Loucy (cell line): ENCODE measurements at regions not wholly inside any gene's neighbourhood (a gene's known extent, or its start where the extent isn't known, plus 50 kb on each side); places are given as distances from the start of the nearest gene placed in this dataset.

ENCODE experiments used
- H2AFZ ChIP-seq: fragments of 200-600 bp; sonication (generic); 2 replicates; pipeline ENCODE4 v1.6.0; 2016; ENCODE audit warnings: antibody characterized with exemption, mild to moderate bottlenecking, low read length, moderate library complexity
- H3F3A ChIP-seq: fragments of 200-600 bp; 2 replicates; pipeline ENCODE4 v1.6.0; 2016; ENCODE audit warnings: antibody characterized with exemption, low read depth, mild to moderate bottlenecking
- H3K27me3 ChIP-seq: fragments of 200-600 bp; sonication (generic); 2 replicates; pipeline ENCODE4 v1.6.1; 2014; ENCODE audit warnings: low read length, mild to moderate bottlenecking; ENCODE audit not compliant: insufficient read depth, poor library complexity, severe bottlenecking
- H3K36me3 ChIP-seq: fragments of 200-600 bp; sonication (generic); 2 replicates; pipeline ENCODE4 v1.6.1; 2016; ENCODE audit warnings: low read length; ENCODE audit not compliant: insufficient read depth
- H3K4me1 ChIP-seq: fragments of 200-600 bp; sonication (generic); 2 replicates; pipeline ENCODE4 v1.5.1; 2014; ENCODE audit warnings: low read length, mild to moderate bottlenecking; ENCODE audit not compliant: insufficient read depth, poor library complexity, severe bottlenecking
- H3K4me2 ChIP-seq: fragments of 200-600 bp; sonication (generic); 2 replicates; pipeline ENCODE4 v1.6.0; 2014; ENCODE audit warnings: antibody characterized with exemption, low read length, low read depth, mild to moderate bottlenecking; ENCODE audit not compliant: poor library complexity, severe bottlenecking
- H3K4me3 ChIP-seq: fragments of 200-600 bp; sonication (generic); 2 replicates; pipeline ENCODE4 v1.5.1; 2014; ENCODE audit warnings: low read length, mild to moderate bottlenecking, mixed read lengths; ENCODE audit not compliant: poor library complexity, severe bottlenecking
- H3K79me2 ChIP-seq: fragments of 200-600 bp; sonication (generic); 2 replicates; pipeline ENCODE4 v1.6.1; 2014; ENCODE audit warnings: low read length; ENCODE audit not compliant: insufficient read depth
- H3K9ac ChIP-seq: fragments of 200-600 bp; sonication (generic); 2 replicates; pipeline ENCODE4 v1.6.0; 2014; ENCODE audit warnings: mild to moderate bottlenecking, low read depth, low read length, moderate library complexity; ENCODE audit not compliant: poor library complexity, severe bottlenecking
- H3K9me2 ChIP-seq: fragments of 200-600 bp; sonication (generic); replicated peaks from 2 replicates; pipeline ENCODE4 v1.6.1; 2016; ENCODE audit warnings: low read depth, low read length, mixed read lengths
- H3K9me3 ChIP-seq: fragments of 200-600 bp; sonication (generic); 2 replicates; pipeline ENCODE4 v1.6.1; 2014; ENCODE audit warnings: mild to moderate bottlenecking, antibody characterized with exemption, low read length, low read depth; ENCODE audit not compliant: insufficient read depth
- H4K20me1 ChIP-seq: fragments of 200-600 bp; sonication (generic); 2 replicates; pipeline ENCODE4 v1.6.0; 2014; ENCODE audit warnings: antibody characterized with exemption, low read length, mild to moderate bottlenecking; ENCODE audit not compliant: insufficient read depth, poor library complexity, severe bottlenecking
- CTCF ChIP-seq: fragments of 200-600 bp; sonication (generic); conservative IDR thresholded peaks from 2 replicates; pipeline ENCODE4 v1.5.1; 2014; ENCODE audit warnings: mild to moderate bottlenecking, antibody characterized with exemption, low read length
- EZH2phosphoT487 ChIP-seq: fragments of 200-600 bp; IDR thresholded peaks from 2 replicates; pipeline ENCODE4 v1.6.1; 2018; ENCODE audit warnings: antibody characterized with exemption, mild to moderate bottlenecking, moderate library complexity, borderline replicate concordance

GRCh38 chr3:59388555-59389270 is 338.9 kb upstream of the CFAP20DC start:
- TF ChIP-seq EZH2phosphoT487: no peak
- TF ChIP-seq CTCF: no peak
- Histone ChIP-seq H3K9me2 (no peaks in the 10 kb centered on the region), H4K20me1 (no peaks in the 10 kb centered on the region), H3K79me2 (no peaks in the 10 kb centered on the region), H3K4me1 (peaks cover 4% of the 10 kb centered on the region), H3K36me3 (no peaks in the 10 kb centered on the region), H3K9me3 (no peaks in the 10 kb centered on the region), H2AFZ (no peak overlapping the region), H3K4me2 (no peak overlapping the region), H3K4me3 (no peak overlapping the region), H3K27me3 (no peaks in the 10 kb centered on the region), H3F3A (no peaks in the 10 kb centered on the region), H3K9ac (no peak overlapping the region)

GRCh38 chr3:59386165-59386564 is 336.3 kb upstream of the CFAP20DC start:
- no peaks in the 10 kb centered on the region for H3K27me3 ChIP-seq
- no peaks in the 10 kb centered on the region for H3K36me3 ChIP-seq
- H3K4me3 ChIP-seq: no peak overlapping the region
- no peaks in the 10 kb centered on the region for H4K20me1 ChIP-seq
- no peaks in the 10 kb centered on the region for H3K9me3 ChIP-seq
- H3K4me2 ChIP-seq: no peak overlapping the region
- H3K79me2 ChIP-seq: no peaks in the 10 kb centered on the region
- no peaks in the 10 kb centered on the region for H3K9me2 ChIP-seq
- no peaks in the 10 kb centered on the region for H3F3A ChIP-seq
- no peak overlapping the region for H3K9ac ChIP-seq
- H3K4me1 ChIP-seq: peaks cover 7% of the 10 kb centered on the region
- no peak overlapping the region for H2AFZ ChIP-seq
- no peak for TF ChIP-seq CTCF
- no peak for TF ChIP-seq EZH2phosphoT487

- H3F3A ChIP-seq: no peaks in the 10 kb centered on the region
- no peak overlapping the region for H3K4me2 ChIP-seq
- no peaks in the 10 kb centered on the region for H3K9me3 ChIP-seq
- H3K4me1 ChIP-seq: peaks cover 7% of the 10 kb centered on the region
- no peaks in the 10 kb centered on the region for H3K9me2 ChIP-seq
- H2AFZ ChIP-seq: no peak overlapping the region
- H4K20me1 ChIP-seq: no peaks in the 10 kb centered on the region
- H3K36me3 ChIP-seq: no peaks in the 10 kb centered on the region
- no peaks in the 10 kb centered on the region for H3K79me2 ChIP-seq
- H3K9ac ChIP-seq: no peak overlapping the region
- H3K4me3 ChIP-seq: no peak overlapping the region
- no peak for TF ChIP-seq EZH2phosphoT487
- no peak for TF ChIP-seq CTCF
- no peaks in the 10 kb centered on the region for H3K27me3 ChIP-seq
Observed at GRCh38 chr3:59385547-59385946, 335.7 kb upstream of the CFAP20DC start.
